ENCODE measurements at regions not wholly inside any gene's neighbourhood (a gene's known extent, or its start where the extent isn't known, plus 50 kb on each side); places are given as distances from the start of the nearest gene placed in this dataset.

- no peak for TF ChIP-seq ZNF816 (CRISPR knock-in tag; IDR thresholded peaks at IDR 0.05; ENCODE audit: borderline replicate concordance)
- no peak for TF ChIP-seq JUN (CRISPR knock-in tag; IDR thresholded peaks at IDR 0.05)
- TF ChIP-seq HNF4A (CRISPR knock-in tag; IDR thresholded peaks at IDR 0.05): no peak
These were observed 152.7 kb upstream of the PRICKLE2 start (continued) for GRCh38 chr3:64377942-64378341.

- in situ Hi-C loops (cut with HindIII; ENCODE audit: extremely low pct_ligation_motif_present, low pct_unique_long_range_greater_than_20kb): no loop called here
- 93% methylated on average over 1 of the region's 1 CpG for WGBS (ENCODE audit: low lambda C conversion rate)
- no peak for TF ChIP-seq ZNF264 (CRISPR knock-in tag; IDR thresholded peaks at IDR 0.05)
- TF ChIP-seq FOSL2 (CRISPR knock-in tag; IDR thresholded peaks at IDR 0.05): no peak
- no peak for TF ChIP-seq MAZ (IDR thresholded peaks at IDR 0.05; ENCODE audit: borderline replicate concordance, low read depth, low read length)
- no peak for TF ChIP-seq MAZ (CRISPR knock-in tag; IDR thresholded peaks at IDR 0.05; ENCODE audit: low read depth)
- TF ChIP-seq ZNF850 (CRISPR knock-in tag; conservative IDR thresholded peaks at IDR 0.05): no peak
- no peak for TF ChIP-seq HNRNPH1 (optimal IDR thresholded peaks at IDR 0.05; ENCODE audit: low read depth, low read length)
- no peak for TF ChIP-seq TRIM22 (IDR thresholded peaks at IDR 0.05)
- no peak for TF ChIP-seq SPEN (CRISPR knock-in tag; IDR thresholded peaks at IDR 0.05; ENCODE audit: low read depth)
- no peak for TF ChIP-seq TRIM24 (CRISPR knock-in tag; IDR thresholded peaks at IDR 0.05)
- no peak for TF ChIP-seq ZNF275 (CRISPR knock-in tag; IDR thresholded peaks at IDR 0.05; ENCODE audit: borderline replicate concordance)
- no peak for TF ChIP-seq MXD4 (CRISPR knock-in tag; IDR thresholded peaks at IDR 0.05)
- TF ChIP-seq ZBED4 (CRISPR knock-in tag; IDR thresholded peaks at IDR 0.05; ENCODE audit: borderline replicate concordance): no peak
- no peak for TF ChIP-seq ZNF350 (CRISPR knock-in tag; IDR thresholded peaks at IDR 0.05; ENCODE audit: borderline replicate concordance, low read depth)
- no peak for TF ChIP-seq ZNF33A (CRISPR knock-in tag; IDR thresholded peaks at IDR 0.05; ENCODE audit: borderline replicate concordance)
- TF ChIP-seq ZMYM2 (CRISPR knock-in tag; IDR thresholded peaks at IDR 0.05): no peak
- no peak for TF ChIP-seq RAD51 (IDR thresholded peaks at IDR 0.05; ENCODE audit: borderline replicate concordance)
These were observed 150.5 kb upstream of the PRICKLE2 start for GRCh38 chr3:64375737-64376136.

More at GRCh38 chr3:64375737-64376136, 150.5 kb upstream of the PRICKLE2 start:
- Histone ChIP-seq H3K27ac (ENCODE audit: extremely low read length, insufficient read depth, low read length) (no peak overlapping the region), H3K4me1 (ENCODE audit: insufficient read depth, low read length) (no peaks in the 10 kb centered on the region), H2AFZ (ENCODE audit: low read length) (no peak overlapping the region), H3K27me3 (ENCODE audit: control insufficient read depth in 1 of 2, insufficient read depth in 2 of 2, low read length in 2 of 2) (no peaks in the 10 kb centered on the region; a peak in 1 of 5 replicates), H3K9ac (ENCODE audit: insufficient read depth, low read depth, low read length) (no peak overlapping the region), H3K4me3 (replicated peaks in 1 of 3; ENCODE audit: insufficient read depth in 1 of 3, low read depth in 2 of 3, low read length in 3 of 3) (no peak overlapping the region), H4K20me1 (ENCODE audit: insufficient read depth, low read length) (no peaks in the 10 kb centered on the region), H3K79me2 (ENCODE audit: insufficient read depth, low read length) (no peaks in the 10 kb centered on the region), H3K36me3 (replicated peaks in 1 of 2; ENCODE audit: control insufficient read depth in 1 of 2, insufficient read depth in 2 of 2, low read length in 2 of 2) (no peaks in the 10 kb centered on the region), H3K4me2 (ENCODE audit: low read depth, low read length) (no peak overlapping the region), H3K9me3 (ENCODE audit: low read length) (no peaks in the 10 kb centered on the region; the same call in 1 of the 2 replicates)
- ATAC-seq (no peak), DNase-seq (ENCODE audit: low spot score) (no peak), FAIRE-seq (no peak)
- BruUV-seq (replicated peaks): no TSS peak
- intact Hi-C loops (cut with micrococcal nuclease; ENCODE audit: unreplicated experiment): no loop called here
- CTCF ChIA-PET (ENCODE audit: low intra/inter-chr PET ratio, low total read pairs): no interaction called here
- POLR2A ChIA-PET: no interaction called here

Measured in HepG2 (cell line).